ENCODE measurements at regions not wholly inside any gene's neighbourhood (a gene's known extent, or its start where the extent isn't known, plus 50 kb on each side); places are given as distances from the start of the nearest gene placed in this dataset.

DNA sequence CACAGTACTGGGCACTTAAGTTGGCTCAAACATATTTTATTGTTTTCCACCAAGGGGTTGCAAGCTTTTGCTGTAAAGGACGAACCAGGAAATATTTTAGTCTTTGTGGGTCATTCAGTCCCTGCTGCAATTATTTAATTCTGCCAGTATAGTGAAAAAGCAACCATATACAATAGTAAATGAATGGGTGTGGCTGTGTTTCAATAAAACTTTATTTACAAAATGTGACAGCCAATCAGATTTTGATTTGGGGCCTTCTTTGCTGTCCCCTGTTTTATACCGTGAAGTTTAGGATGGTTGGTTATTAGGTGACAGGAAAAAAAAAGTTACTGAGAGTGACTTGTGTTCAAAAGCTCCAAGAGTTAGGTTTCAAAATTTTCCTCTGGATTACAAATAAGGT, 956.4 kb downstream of the AACS start:
- Histone ChIP-seq H3K4me3 (replicated peaks in 1 of 3; ENCODE audit: insufficient read depth in 1 of 3, low read depth in 1 of 3, low read length in 3 of 3) (no peak overlapping the region), H3K36me3 (ENCODE audit: control insufficient read depth in 2 of 2, extremely low read depth in 1 of 2, insufficient read depth in 2 of 2, low read length in 2 of 2) (no peaks in the 10 kb centered on the region), H3K9me1 (replicated peaks; ENCODE audit: control insufficient read depth, extremely low read depth, insufficient read depth, low read length) (no peaks in the 10 kb centered on the region), H3K4me1 (ENCODE audit: control insufficient read depth, extremely low read depth, insufficient read depth, low read length) (no peaks in the 10 kb centered on the region), H4K20me1 (replicated peaks; ENCODE audit: control insufficient read depth, extremely low read depth, insufficient read depth, low read length) (no peaks in the 10 kb centered on the region), H3K9ac (replicated peaks; ENCODE audit: extremely low read depth, insufficient read depth, low read length) (no peak overlapping the region), H3K79me2 (ENCODE audit: control insufficient read depth, insufficient read depth, low read length) (no peaks in the 10 kb centered on the region), H3K27ac (ENCODE audit: insufficient read depth, low read depth, low read length) (no peak overlapping the region), H3K9me3 (replicated peaks; ENCODE audit: control insufficient read depth, insufficient read depth, low read length) (peaks cover 4% of the 10 kb centered on the region), H3K27me3 (ENCODE audit: control insufficient read depth in 2 of 2, insufficient read depth in 2 of 2, low read length in 2 of 2) (no peaks in the 10 kb centered on the region), H2AFZ (ENCODE audit: low read depth, low read length) (no peak overlapping the region), H3K4me2 (ENCODE audit: insufficient read depth, low read length) (no peak overlapping the region)
- TF ChIP-seq MYC (IDR thresholded peaks at IDR 0.05; ENCODE audit: low read depth, low read length): no peak
- intact Hi-C loops (cut with micrococcal nuclease): no loop called here
- DNase-seq (ENCODE audit: low read depth, low spot score) (no peak), FAIRE-seq (no peak)
- dilution Hi-C loops (cut with MboI; ENCODE audit: extremely low pct_ligation_motif_present, low sequenced_read_pairs): no loop called here
- BruUV-seq (replicated peaks): no TSS peak
- ChIA-PET POLR2A (no interaction called here), CTCF (no interaction called here)

DNA sequence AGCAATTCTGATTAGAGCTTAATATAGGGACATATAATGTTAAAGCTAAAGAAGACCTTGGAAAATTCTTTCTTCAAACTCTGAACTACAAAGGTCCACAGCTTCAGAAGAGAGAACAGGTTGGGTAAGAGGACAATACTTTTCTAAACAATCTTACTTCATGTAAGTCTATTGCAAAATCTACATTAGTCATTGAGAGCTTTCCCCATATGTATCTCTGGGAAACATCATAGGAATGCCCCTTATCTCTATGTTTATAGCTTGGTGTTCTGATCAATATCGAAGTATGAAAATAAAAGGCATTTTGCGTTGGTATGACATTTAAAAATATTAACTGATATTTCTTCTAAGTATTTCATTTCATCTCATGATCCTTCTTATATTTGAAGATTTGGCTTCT, 962.6 kb downstream of the AACS start:
- Histone ChIP-seq H3K27me3 (ENCODE audit: control insufficient read depth in 2 of 2, insufficient read depth in 2 of 2, low read length in 2 of 2) (no peaks in the 10 kb centered on the region), H3K36me3 (ENCODE audit: control insufficient read depth in 2 of 2, extremely low read depth in 1 of 2, insufficient read depth in 2 of 2, low read length in 2 of 2) (no peaks in the 10 kb centered on the region), H3K4me2 (ENCODE audit: insufficient read depth, low read length) (no peak overlapping the region), H4K20me1 (replicated peaks; ENCODE audit: control insufficient read depth, extremely low read depth, insufficient read depth, low read length) (no peaks in the 10 kb centered on the region), H3K4me3 (replicated peaks in 1 of 3; ENCODE audit: insufficient read depth in 1 of 3, low read depth in 1 of 3, low read length in 3 of 3) (no peak overlapping the region), H3K27ac (ENCODE audit: insufficient read depth, low read depth, low read length) (no peak overlapping the region), H3K4me1 (ENCODE audit: control insufficient read depth, extremely low read depth, insufficient read depth, low read length) (no peaks in the 10 kb centered on the region), H3K9ac (replicated peaks; ENCODE audit: extremely low read depth, insufficient read depth, low read length) (no peak overlapping the region), H2AFZ (ENCODE audit: low read depth, low read length) (no peak overlapping the region), H3K9me1 (replicated peaks; ENCODE audit: control insufficient read depth, extremely low read depth, insufficient read depth, low read length) (no peaks in the 10 kb centered on the region), H3K9me3 (replicated peaks; ENCODE audit: control insufficient read depth, insufficient read depth, low read length) (no peaks in the 10 kb centered on the region), H3K79me2 (ENCODE audit: control insufficient read depth, insufficient read depth, low read length) (no peaks in the 10 kb centered on the region)
- DNase-seq (ENCODE audit: low read depth, low spot score) (no peak), FAIRE-seq (no peak)
- CTCF ChIA-PET: no interaction called here
- TF ChIP-seq, protein P1, sequence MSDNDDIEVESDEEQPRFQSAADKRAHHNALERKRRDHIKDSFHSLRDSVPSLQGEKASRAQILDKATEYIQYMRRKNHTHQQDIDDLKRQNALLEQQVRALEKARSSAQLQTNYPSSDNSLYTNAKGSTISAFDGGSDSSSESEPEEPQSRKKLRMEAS (IDR thresholded peaks at IDR 0.05; ENCODE audit: insufficient read depth, insufficient read length): no peak
- TF ChIP-seq JUN (IDR thresholded peaks at IDR 0.05; ENCODE audit: borderline replicate concordance, insufficient read depth, insufficient read length, low read depth) (no peak), EZH2 (IDR thresholded peaks at IDR 0.05; ENCODE audit: borderline replicate concordance, low read depth, low read length, severe bottlenecking) (no peak), GATA2 (IDR thresholded peaks at IDR 0.05; ENCODE audit: insufficient read depth, insufficient read length, low read depth, low read length) (no peak), POLR2AphosphoS5 (IDR thresholded peaks at IDR 0.05; ENCODE audit: insufficient read depth, low read depth, low read length) (no peak), POLR2A (IDR thresholded peaks at IDR 0.05; ENCODE audit: low read depth, low read length) (no peak), FOS (IDR thresholded peaks at IDR 0.05; ENCODE audit: borderline replicate concordance, insufficient read depth, low read length) (no peak), MYC (IDR thresholded peaks at IDR 0.05; ENCODE audit: low read depth, low read length) (no peak)
- TF ChIP-seq, protein P2, sequence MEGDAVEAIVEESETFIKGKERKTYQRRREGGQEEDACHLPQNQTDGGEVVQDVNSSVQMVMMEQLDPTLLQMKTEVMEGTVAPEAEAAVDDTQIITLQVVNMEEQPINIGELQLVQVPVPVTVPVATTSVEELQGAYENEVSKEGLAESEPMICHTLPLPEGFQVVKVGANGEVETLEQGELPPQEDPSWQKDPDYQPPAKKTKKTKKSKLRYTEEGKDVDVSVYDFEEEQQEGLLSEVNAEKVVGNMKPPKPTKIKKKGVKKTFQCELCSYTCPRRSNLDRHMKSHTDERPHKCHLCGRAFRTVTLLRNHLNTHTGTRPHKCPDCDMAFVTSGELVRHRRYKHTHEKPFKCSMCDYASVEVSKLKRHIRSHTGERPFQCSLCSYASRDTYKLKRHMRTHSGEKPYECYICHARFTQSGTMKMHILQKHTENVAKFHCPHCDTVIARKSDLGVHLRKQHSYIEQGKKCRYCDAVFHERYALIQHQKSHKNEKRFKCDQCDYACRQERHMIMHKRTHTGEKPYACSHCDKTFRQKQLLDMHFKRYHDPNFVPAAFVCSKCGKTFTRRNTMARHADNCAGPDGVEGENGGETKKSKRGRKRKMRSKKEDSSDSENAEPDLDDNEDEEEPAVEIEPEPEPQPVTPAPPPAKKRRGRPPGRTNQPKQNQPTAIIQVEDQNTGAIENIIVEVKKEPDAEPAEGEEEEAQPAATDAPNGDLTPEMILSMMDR (IDR thresholded peaks at IDR 0.05; ENCODE audit: extremely low read depth in 1 of 2, insufficient read depth in 1 of 2, low read depth in 1 of 2, low read length in 2 of 2): no peak
- dilution Hi-C loops (cut with MboI; ENCODE audit: extremely low pct_ligation_motif_present, low sequenced_read_pairs) (no loop called here), intact Hi-C loops (cut with micrococcal nuclease) (no loop called here)
- no TSS peak for BruUV-seq (replicated peaks)
- POLR2A ChIA-PET: no interaction called here

Measured in endothelial cell of umbilical vein (primary cell).